HG03103 (cell line): ENCODE measurements at regions not wholly inside any gene's neighbourhood (a gene's known extent, or its start where the extent isn't known, plus 50 kb on each side); places are given as distances from the start of the nearest gene placed in this dataset.

Experiments used
- ATAC-seq: cut with Tn5 transposase; IDR thresholded peaks from one replicate; pipeline ENCODE4 v1.9.1; 2021; ENCODE audit warnings: low read depth; ENCODE audit not compliant: unreplicated experiment

DNA sequence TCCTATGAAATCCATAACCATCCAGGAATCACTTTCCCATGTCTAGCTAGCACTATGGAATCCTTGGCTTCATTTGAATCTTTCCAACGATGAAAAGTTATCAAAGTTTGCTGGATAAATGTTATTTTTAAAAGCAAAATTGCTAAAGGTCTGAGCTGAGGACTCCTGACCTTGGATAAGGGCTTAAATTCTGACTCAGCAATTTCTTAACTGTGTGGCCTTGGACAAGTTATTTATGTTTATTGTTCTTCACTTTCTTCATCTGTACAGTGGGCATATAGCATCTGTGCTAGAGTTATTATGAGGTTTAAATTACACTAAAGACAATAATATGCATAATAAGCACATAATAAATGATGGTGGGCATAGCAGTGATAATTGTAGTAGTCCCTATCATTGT lies 227.5 kb downstream of the KCNS3 start:
- no peak for ATAC-seq

DNA sequence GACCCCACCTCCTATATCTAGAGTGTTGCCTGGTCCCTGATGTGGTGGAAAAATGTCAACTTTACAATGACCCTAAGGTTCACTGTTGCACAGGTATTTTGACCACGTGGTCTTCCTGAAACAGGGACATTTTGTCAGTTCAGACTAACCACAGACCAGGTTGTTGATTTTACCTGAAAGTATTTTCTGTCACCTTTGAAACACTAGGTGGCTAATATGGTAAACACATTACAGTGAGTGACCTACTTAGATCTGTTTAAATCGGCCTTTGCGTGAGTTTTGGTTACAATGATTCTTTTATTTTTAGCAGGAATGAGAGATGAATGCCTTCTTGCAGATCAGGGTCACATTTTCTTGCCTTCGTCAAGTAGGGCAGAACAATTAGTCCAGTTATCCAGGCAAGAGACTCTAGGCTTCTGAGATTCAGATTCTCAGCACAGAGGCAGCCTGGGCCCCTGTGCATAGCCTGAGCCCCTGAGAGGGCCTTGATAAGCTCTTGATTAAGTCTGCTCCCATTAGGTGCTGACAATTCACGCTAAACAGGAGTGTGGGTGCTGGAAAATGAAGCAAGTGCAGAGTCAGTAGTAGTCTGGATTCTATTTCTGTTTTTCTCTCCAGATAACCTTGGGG lies 226.2 kb downstream of the KCNS3 start:
- no peak for ATAC-seq

DNA sequence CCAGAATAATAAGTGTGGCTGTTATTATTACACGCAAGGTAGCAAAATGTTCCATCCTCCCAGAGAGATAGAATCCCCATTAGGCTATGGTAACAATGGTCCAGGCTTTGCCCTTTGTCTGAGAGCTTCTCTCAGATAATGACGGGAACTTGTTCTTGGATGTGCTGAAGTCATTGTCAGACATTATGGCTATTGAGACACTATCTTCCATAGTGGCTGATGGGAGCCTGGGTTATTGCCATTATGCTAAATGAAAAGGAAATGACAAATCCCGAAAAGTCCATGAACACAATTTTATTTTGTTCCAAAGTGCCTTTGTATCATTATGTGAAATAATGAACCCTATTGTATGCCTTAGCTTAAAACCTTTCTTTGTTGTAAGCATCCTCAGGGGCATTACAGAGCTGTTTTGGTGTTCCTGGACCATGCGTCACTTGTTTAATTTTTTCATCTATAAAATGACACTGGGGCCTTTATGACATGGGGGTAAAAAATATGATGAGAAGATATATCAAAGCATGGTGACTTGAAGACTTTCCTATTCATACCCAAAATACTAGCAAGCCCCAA lies 218.5 kb downstream of the KCNS3 start:
- ATAC-seq: no peak

DNA sequence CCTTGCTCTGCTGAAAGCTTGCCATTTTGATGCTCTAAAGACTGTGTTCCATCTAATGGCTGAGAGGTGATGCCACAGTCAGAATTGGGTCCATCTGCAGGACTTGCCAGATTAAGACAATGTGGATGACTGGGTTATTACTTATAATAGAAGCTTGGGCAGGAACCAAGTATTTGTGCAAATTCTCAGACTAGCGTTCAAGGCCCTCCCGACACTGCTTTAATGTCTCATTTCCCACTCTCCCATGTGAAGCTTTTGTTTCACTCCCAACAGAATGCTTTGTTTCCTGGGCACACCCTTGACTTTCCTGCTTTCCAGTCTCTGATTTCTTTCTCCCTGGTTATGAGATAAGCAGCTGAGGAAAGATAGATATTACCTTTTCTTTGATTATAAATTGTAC lies 215.8 kb downstream of the KCNS3 start:
- no peak for ATAC-seq

DNA sequence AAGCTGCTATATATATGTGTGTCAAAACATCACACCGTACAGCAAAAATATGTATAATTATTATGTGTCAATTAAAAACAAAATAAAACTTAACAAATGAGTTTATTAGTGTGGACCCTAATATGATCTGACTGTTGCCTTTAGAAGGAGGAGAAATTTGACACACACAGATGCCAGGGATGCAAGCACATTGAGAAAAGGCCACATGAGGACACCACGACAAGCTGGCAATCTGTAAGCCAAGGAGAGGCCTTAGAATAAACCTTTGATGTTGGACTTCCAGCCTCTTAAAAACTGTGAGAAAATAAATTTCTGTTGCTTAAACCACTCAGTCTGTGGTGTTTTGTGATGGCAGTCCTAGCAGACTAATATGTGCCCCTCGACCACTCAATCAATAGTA lies 214.7 kb downstream of the KCNS3 start:
- no peak for ATAC-seq

DNA sequence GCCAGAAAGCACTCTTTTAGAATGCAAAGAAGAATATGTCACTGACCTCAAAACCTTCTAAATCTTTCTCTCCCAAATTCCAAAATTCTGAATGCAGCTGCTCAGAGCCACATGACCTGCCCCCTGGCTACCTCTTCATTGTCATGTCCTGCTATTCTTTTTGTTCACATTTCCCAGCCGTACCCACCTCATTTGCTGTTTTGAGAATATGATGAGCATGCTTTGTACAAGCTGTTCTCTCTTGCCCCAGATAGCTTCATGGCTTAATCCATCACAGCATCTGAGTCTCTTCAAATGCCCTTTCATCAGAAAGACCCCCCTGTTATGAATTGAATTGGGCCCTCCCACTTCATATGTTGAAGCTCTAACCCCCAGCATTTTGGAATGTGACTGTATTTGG lies 214.3 kb downstream of the KCNS3 start:
- no peak for ATAC-seq

DNA sequence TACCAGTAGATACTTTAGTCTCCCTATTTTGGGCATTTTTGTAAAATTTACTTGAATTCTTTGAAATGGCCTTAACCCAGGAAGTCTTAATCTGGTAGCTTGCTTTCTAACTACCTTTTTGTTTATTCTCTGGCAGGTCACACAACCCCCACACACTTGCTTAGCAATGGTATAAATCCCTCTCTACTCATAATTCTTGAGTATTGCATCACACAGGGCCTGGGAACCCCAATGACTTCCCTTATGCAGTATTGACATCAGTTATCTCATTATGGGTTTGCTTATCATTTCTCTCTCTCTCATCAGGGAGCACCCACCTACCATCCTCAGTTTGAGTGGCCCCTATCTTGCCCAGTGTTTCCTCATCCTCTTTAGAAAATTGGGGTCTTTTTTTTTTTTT lies 207.1 kb downstream of the KCNS3 start:
- ATAC-seq: no peak

DNA sequence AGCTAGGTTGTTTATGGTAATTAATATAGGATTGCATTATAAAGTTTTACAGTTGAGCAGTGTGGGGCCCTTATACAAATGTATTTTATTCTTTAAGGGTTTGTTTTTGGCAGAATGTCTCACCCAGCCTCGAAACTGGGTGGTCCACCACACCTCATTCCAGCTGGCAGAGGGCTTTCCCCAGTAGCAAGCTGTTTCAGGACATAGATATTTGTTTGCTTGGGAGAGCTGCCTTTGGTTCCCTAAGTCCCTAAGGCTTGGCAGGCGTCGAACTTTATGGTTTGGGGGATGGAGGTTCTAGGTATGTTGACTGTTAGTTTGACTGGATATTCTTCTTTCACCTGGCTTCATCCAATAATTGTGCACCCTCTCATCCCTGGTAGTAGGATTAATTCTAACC lies 205.9 kb downstream of the KCNS3 start:
- no peak for ATAC-seq

DNA sequence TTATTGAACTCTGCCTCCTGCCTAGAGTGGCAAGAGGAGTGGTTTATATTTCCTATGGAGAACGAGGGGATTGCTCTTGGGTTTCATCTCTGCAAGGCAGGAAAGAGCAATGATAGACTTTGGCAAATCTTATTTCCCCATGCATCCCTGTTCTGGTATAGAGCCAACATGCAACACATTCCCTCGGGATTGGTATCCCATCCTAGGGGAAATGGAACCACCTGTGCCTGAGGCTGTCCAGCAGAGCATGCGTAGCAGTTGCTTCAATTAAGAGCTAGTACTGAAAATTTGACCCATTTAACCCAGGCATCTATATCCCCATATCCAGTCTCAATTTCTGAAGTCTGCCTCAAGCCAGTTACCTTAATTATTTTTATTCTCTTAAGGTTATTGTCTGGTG lies 205.3 kb downstream of the KCNS3 start:
- ATAC-seq: no peak

DNA sequence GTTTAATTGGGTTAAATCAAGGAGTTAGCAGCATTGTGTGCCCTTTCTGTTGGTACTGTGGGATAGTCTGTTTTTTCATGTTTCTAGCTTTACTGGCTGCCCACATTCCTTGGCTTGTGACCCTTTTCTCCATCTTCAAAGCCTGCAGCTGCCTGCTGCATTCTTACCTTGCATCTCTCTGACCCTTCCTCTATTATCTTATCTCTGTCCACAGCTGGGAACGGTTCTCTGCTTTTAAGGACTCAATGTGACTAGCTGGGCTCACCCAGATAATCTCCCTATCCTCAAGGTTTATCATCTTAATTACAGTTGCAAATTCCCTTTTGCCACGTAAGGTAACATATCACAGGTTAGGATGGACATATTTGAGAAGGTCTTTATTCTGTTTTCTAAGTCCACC lies 199.7 kb downstream of the KCNS3 start:
- no peak for ATAC-seq

DNA sequence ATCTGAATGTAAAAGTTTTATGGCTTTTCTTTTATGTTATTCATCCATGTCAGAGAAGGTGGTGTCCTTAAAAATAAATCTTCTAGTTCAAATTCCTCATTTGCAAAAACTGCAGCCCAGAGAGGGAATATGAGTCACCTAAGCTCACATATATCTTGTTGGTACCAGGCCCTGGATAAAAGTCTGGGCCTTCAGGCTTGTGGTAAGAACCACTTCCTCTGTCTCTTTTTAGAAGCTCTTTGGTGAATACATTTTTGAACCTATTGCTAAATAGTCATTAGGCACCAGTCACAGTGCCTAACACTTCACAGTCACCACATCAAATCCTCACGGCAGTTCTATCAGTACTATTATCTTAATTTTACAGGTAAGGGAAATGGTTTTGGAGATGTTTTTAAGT lies 199.2 kb downstream of the KCNS3 start:
- peak; percentile 78 for ATAC-seq

DNA sequence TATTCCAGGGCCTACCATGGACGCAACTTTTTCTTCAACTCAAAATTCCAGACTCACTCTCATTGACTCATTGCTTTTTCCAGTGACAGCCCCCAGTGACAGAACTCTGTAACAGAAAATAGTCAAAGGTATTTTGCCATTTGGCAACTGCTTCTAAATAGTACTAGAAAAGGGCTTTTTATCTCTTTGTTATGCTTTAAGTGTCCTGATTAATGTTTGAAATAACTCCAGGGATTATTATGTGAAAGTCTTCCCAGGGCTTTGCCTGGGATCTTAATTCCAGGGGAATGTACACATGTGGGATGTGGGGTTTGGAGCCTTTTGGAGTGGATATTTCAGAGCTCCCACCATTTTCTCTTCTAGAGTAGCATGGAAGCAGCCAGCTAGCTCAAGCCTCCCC lies 198.8 kb downstream of the KCNS3 start:
- no peak for ATAC-seq

DNA sequence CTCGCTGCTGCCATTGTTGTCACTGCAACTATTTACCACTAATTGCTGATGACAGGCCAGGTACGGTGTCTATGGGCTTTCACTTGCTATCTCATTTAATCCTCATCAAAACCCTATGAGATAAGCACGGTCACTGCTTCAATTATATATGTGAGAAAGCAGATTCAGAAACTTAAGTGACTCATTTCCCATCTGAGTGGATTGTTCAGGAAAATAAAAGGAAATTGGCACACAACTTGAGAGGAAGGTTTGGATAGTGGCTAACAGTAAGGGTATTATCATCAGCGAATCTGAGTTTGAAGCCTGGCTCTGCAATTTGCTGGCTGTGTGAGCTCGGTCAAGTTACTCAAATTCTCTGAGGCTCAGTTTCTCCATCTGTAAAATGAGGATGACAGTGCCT lies 196.0 kb downstream of the KCNS3 start:
- no peak for ATAC-seq

DNA sequence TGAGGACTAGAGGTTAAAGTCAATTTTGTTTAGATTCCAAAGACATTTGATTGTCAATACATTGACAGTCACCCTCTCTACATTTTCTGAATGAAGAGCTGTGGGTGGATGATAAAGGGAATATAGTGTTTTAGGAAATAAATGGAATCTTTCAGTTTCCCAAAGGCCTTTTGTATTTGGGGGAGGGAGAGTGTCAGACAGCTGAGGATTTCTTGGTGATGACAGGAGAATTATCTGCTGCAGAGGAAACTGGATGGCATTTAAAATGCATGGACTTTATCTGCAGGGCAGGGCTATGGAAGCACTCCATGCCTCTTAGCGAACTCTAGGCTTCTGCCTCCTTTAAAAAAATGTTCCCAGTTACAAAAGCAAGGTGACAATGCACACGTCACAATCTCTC lies 195.1 kb downstream of the KCNS3 start:
- no peak for ATAC-seq

DNA sequence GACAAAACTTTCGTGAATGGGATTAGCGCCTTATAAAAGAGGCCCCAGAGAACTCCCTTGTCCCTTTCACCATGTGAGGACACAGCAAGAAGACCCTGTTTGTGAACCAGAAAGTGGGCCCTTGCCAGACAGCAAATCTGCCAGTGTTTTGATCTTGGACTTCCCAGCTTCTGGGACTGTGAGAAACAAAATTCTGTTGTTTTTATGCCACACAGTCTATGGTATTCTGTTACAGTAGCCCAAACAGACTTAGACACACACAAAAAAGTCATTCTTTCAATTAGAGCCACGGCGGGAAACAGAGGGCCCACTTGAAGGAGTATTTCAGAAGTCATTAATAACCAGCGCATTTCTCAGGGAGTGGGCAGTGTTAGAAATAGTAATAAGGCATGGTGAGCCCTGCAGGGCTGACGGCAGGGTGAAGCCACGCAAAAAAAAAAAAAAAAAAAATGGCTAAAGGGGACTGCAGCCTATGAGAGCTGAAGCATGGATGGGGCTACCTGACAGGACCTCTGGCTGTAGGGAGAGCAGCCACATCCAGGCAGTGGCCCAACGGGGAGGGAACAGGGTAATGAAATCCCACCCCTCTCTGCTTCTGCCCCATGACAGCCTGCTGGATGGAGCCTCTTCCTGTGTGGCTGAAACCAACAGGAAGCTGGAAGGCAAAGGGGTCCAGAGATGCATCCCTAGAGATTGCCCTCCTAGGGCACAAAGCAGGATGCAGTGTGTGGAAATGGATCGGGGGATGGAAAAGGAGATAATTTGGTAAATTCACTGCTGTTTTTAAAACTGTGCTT lies 189.3 kb downstream of the KCNS3 start:
- no peak for ATAC-seq

DNA sequence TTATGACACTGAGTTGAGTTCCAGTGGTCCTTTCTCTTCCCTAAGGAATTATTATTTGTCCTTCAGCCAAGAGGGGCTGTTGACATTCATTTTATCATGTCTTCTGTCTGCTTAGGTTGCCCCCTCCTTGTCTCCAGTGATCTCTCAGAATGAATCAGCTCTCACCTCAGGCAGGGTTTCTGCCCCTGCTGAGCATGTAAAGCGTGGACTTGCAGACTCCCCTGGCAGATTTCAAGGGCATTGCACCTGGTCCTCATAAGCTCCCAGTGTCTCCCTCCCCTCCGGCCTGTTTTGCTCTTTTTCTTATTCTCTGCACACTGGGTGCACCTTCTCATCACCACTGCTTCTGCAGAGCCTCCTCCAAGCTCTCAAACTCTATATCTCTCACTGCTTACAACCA lies 188.4 kb downstream of the KCNS3 start:
- no peak for ATAC-seq

DNA sequence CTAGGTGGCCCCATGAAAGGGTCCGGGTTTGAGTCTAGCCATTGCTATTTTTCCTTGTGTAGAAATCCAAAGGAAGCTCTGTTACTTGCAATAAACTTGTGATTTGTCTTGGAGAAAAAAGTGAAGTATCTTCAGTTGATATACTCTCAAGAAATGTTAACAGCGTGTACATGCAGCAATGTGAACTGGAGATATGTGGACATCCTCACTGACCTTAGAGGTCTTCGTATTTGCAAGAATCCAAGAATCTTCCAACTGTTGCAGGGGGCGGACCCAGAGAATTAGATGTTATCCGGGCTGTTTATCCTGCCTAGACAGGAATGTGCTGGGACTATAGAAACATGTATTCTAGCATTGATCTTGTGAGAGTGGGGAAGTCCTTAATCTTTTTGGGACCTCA lies 187.6 kb downstream of the KCNS3 start:
- ATAC-seq: no peak

DNA sequence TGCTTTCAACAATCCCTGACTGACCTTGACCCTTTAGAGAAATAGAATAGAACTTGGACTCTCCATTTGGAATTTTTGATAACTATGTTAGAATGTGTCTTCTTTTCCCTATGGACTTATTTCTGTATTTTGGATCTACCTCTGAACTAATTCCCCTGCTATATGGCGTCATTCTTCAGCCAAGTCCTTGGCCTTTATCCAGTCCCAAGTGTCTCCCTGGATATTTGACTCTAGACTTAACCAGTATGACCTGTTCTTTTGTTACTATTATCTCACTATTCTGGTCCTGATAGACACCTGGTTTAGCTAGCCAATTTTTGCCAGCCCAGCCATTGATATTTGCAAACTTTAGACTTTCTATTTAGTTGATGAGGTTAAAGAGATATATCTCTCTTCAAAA lies 186.8 kb downstream of the KCNS3 start:
- no peak for ATAC-seq

DNA sequence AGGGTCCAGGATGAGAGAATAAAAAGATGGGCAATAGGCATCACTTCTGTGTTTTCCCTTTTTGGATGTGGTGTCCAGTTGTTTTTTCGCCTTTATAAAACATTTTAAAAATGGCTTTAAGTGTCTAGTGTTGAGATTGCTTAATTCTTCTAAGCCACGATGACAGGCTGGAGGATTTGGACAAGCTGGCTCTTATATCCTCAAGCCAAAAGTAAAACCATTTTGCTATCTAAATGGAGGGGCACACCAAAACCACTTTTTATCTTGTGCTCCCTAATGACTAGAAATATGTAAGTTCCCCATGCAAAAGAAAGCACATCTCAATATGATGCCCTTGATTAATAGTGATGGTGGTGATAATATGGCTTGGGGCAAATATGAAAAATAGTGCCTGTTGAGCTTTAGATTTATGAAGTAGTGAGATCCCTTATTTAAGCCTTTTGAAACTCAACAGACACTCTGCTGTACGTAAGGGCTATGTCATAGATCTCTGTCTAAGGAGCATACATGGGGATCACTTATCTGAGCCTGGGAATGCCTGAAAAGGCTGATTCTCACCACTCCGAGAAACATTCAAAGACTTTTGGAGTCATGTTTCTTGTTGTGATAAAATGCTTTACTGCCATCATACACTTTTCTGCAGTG lies 185.5 kb downstream of the KCNS3 start:
- no peak for ATAC-seq

DNA sequence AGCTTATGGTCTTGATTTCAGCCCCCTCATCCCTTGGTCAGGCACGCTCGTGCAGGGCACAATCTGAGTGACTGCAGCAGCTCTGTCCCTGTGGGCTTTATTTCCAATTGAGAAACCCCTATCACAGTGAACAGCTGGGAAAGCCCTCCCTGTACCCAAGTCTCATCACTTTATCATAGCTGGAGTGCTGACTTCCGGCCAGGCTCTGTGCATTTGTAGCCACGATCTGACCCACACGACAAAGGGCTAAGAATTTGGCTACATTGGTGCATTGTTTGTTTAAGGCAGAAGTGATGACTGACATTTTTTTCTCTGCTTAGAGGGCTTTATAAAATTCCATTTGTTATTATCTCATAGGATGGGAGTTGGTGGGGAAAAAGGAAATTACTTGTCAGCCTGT lies 184.4 kb downstream of the KCNS3 start:
- ATAC-seq: no peak

DNA sequence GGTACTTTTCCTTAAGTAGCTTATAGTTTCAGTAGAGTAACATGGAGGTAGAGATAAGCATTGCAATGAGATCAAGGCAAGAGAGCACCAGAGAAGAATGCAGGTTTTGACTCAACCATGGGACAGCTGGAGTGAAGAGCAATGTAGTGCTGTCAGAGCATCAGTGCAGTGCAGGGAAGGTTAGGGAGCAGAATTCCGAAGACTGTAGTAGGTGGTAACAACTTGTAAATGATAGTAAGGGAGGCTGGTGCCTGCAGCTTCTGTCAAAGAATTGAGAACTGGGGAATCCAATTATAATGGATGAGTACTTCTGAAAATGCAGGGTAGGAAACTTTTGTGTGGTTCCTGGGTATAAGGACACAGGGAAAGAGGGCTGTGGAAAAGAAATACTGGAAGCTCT lies 183.2 kb downstream of the KCNS3 start:
- no peak for ATAC-seq

DNA sequence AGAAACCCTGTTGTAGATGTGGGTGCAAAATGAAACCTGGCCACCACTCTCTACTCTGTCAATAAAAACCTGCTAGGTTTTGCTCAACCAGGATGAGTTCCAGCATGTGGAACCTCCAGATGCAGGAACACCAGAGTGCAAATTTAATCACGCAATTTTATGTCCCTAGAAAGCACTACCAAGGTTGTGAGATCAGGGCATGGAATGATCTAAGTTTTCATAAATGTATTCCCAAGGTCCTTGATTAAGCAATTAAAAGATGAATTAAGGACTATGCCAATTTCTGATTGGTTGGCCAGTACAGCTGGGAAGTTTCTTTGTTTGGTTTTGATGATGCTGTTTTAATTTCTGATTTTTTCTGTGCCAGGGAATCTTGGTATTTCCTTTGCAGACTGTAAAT lies 179.2 kb downstream of the KCNS3 start:
- ATAC-seq: no peak
